K562 (cell line): ENCODE measurements at regions not wholly inside any gene's neighbourhood (a gene's known extent, or its start where the extent isn't known, plus 50 kb on each side); places are given as distances from the start of the nearest gene placed in this dataset.

Source experiments
- ARID4B ChIP-seq: sonication (generic); formaldehyde crosslinking; IDR thresholded peaks from 2 replicates; pipeline ENCODE4 v1.8.0; 2022; ENCODE audit warnings: mild to moderate bottlenecking, missing genetic modification reagents
- COPS2 ChIP-seq: fragments of 450-650 bp; conservative IDR thresholded peaks from 2 replicates; pipeline ENCODE4 v1.6.1; 2016; ENCODE audit warnings: mild to moderate bottlenecking, moderate library complexity
- FOXK1 ChIP-seq: sonication (generic); formaldehyde crosslinking; IDR thresholded peaks from 2 replicates; pipeline ENCODE4 v1.8.0; 2022; ENCODE audit warnings: missing genetic modification reagents, mild to moderate bottlenecking, borderline replicate concordance
- IRF2 ChIP-seq: sonication (generic); formaldehyde crosslinking; IDR thresholded peaks from 2 replicates; pipeline ENCODE4 v1.8.1; 2022; ENCODE audit warnings: mild to moderate bottlenecking, missing genetic modification reagents
- KLF1 ChIP-seq: fragments of 450-650 bp; IDR thresholded peaks from 2 replicates; pipeline ENCODE4 v1.6.1; 2016; ENCODE audit warnings: missing genetic modification characterization, missing compliant biosample characterization
- MAFK ChIP-seq: IDR thresholded peaks from 2 replicates; pipeline ENCODE4 v1.6.1; 2011; ENCODE audit warnings: low read length, improper control_type of control experiment
- MXI1 ChIP-seq: IDR thresholded peaks from 2 replicates; pipeline ENCODE4 v1.6.1; 2011; ENCODE audit warnings: low read depth, mild to moderate bottlenecking, improper control_type of control experiment, low read length
- PCBP2 ChIP-seq: fragments of 200-400 bp; formaldehyde crosslinking; IDR thresholded peaks from 2 replicates; pipeline ENCODE4 v1.6.1; 2018; ENCODE audit warnings: low read length, low read depth, mild to moderate bottlenecking, moderate library complexity; ENCODE audit not compliant: poor library complexity, severe bottlenecking
- POLR2B ChIP-seq: fragments of 450-650 bp; IDR thresholded peaks from 2 replicates; pipeline ENCODE4 v1.6.1; 2018; ENCODE audit warnings: low read depth; ENCODE audit not compliant: partially characterized antibody
- POLR3G ChIP-seq: IDR thresholded peaks from 2 replicates; pipeline ENCODE4 v1.6.1; 2011; ENCODE audit not compliant: insufficient read length, insufficient replicate concordance; ENCODE audit errors: extremely low read depth
- RBBP5 ChIP-seq: fragments of 200-600 bp; sonication (generic); IDR thresholded peaks from 2 replicates; pipeline ENCODE4 v1.6.1; 2012; ENCODE audit warnings: borderline replicate concordance, mild to moderate bottlenecking, low read length, control low read depth, inconsistent platforms; ENCODE audit not compliant: insufficient read depth, poor library complexity, severe bottlenecking
- SFPQ ChIP-seq: fragments of 200-400 bp; formaldehyde crosslinking; IDR thresholded peaks from 2 replicates; pipeline ENCODE4 v1.6.1; 2017; ENCODE audit warnings: mild to moderate bottlenecking, low read depth, low read length, moderate library complexity
- SIRT6 ChIP-seq: IDR thresholded peaks from one replicate; pipeline ENCODE4 v1.6.1; 2012; ENCODE audit warnings: low read depth, mild to moderate bottlenecking, control low read depth, inconsistent platforms, low read length, moderate library complexity
- SMAD2 ChIP-seq: fragments of 150-350 bp; IDR thresholded peaks from 2 replicates; pipeline ENCODE4 v1.6.1; 2014; ENCODE audit warnings: low read depth, mild to moderate bottlenecking, low read length
- SREBF1 ChIP-seq: fragments of 150-350 bp; IDR thresholded peaks from 2 replicates; pipeline ENCODE4 v1.6.1; 2014; ENCODE audit warnings: antibody characterized with exemption, low read depth, low read length, borderline replicate concordance
- SREBF2 ChIP-seq: sonication (generic); formaldehyde crosslinking; IDR thresholded peaks from 2 replicates; pipeline ENCODE4 v1.4.0; 2020; ENCODE audit warnings: mild to moderate bottlenecking, missing genetic modification reagents
- TCF7 ChIP-seq: sonication (generic); IDR thresholded peaks from 2 replicates; pipeline ENCODE4 v1.6.1; 2016; ENCODE audit warnings: antibody characterized with exemption, borderline replicate concordance
- ZNF316 ChIP-seq: fragments of 450-650 bp; IDR thresholded peaks from 2 replicates; pipeline ENCODE4 v1.6.1; 2016
- ZNF551 ChIP-seq: fragments of 250-450 bp; sonication (Bioruptor Pico); IDR thresholded peaks from 2 replicates; pipeline ENCODE4 v1.5.0; 2021; ENCODE audit warnings: mild to moderate bottlenecking, moderate library complexity
- TF ChIP-seq, protein P1 (sequence below), 2 experiments: fragments of 450-650 bp; conservative IDR thresholded peaks; 2 replicates each; pipeline ENCODE4 v1.6.1; 2017; ENCODE audit warnings: mild to moderate bottlenecking in 2 of 2, moderate library complexity in 2 of 2

DNA sequence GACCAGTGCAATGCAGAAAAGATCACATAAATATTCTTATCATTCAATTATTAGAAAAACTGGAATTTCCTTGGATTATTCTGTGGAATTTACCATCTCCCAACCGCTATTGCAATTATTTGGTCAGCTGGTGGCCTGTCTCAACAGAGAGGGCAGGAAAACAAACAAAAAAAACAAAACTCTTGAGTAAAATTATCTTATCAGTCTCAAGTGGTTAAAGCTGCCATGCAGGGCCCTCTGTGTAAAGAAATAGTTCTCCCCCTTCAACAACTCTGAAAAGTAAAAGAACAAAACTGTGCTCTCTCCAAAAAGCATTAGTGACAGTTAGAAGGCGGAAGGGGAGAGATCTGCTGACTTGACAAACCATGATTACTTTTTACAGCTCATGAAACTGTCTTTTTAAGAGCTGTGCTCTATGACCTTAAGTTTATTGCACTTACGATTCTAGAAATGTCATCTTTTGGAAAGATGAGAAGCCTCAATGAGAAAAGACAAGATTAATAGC lies 152.3 kb downstream of the DLEU7 start (continued):
- TF ChIP-seq SREBF1 (no peak), SMAD2 (no peak), POLR3G (no peak), ZNF316 (peak; percentile 95), POLR2B (no peak), RBBP5 (no peak), SFPQ (no peak), PCBP2 (no peak), TCF7 (no peak), SREBF2 (CRISPR knock-in tag) (no peak), COPS2 (no peak), MXI1 (no peak), SIRT6 (no peak), FOXK1 (CRISPR knock-in tag) (no peak), KLF1 (tag) (no peak), ZNF551 (no peak), MAFK (peak; percentile 90), ARID4B (CRISPR knock-in tag) (no peak), IRF2 (CRISPR knock-in tag) (no peak)
- TF ChIP-seq, protein P1, sequence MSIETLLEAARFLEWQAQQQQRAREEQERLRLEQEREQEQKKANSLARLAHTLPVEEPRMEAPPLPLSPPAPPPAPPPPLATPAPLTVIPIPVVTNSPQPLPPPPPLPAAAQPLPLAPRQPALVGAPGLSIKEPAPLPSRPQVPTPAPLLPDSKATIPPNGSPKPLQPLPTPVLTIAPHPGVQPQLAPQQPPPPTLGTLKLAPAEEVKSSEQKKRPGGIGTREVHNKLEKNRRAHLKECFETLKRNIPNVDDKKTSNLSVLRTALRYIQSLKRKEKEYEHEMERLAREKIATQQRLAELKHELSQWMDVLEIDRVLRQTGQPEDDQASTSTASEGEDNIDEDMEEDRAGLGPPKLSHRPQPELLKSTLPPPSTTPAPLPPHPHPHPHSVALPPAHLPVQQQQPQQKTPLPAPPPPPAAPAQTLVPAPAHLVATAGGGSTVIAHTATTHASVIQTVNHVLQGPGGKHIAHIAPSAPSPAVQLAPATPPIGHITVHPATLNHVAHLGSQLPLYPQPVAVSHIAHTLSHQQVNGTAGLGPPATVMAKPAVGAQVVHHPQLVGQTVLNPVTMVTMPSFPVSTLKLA (conservative IDR thresholded peaks at IDR 0.05), result no peak
